IMR-90 (cell line): ENCODE measurements at regions not wholly inside any gene's neighbourhood (a gene's known extent, or its start where the extent isn't known, plus 50 kb on each side); places are given as distances from the start of the nearest gene placed in this dataset.

Experiments
- ATAC-seq: fragments of 200-7000 bp; cut with Tn5 transposase; 2 replicates; pipeline ENCODE4 v1.9.1; 2020; ENCODE audit warnings: low read depth, mild to moderate bottlenecking, moderate library complexity
- BruUV-seq: library from RNA; stranded (reverse); fragments of 400-500 nt; replicated peaks from 2 replicates; lab custom pipeline; 2021; lab: Mats Ljungman, UMichigan
- CTCF ChIA-PET: fragments of 300-600 bp; formaldehyde crosslinking; extraction: SDS; loops from one replicate; lab custom pipeline; 2021; ENCODE audit warnings: antibody characterized with exemption; lab: Yijun Ruan, JAX
- POLR2A ChIA-PET: fragments of 300-600 bp; sonication (Branson Sonifier 250); formaldehyde crosslinking; loops from one replicate; lab custom pipeline; 2022; ENCODE audit warnings: antibody characterized with exemption; ENCODE audit not compliant: unreplicated experiment; lab: Charles Lee
- DNase-seq: peaks from one replicate; pipeline ENCODE4 v3.0.0; 2013
- H2AFZ ChIP-seq: replicated peaks from 2 replicates; pipeline ENCODE3; 2013; ENCODE audit warnings: low read length, mild to moderate bottlenecking; ENCODE audit not compliant: poor library complexity
- H2AK5ac ChIP-seq: 2 replicates; pipeline ENCODE4 v1.6.1; 2013; ENCODE audit warnings: low read depth, low read length, inconsistent platforms
- H2AK9ac ChIP-seq: replicated peaks from 2 replicates; pipeline ENCODE3; 2013; ENCODE audit warnings: mild to moderate bottlenecking, low read depth, low read length, moderate library complexity; ENCODE audit not compliant: poor library complexity
- H2BK120ac ChIP-seq: 2 replicates; pipeline ENCODE4 v1.6.1; 2013; ENCODE audit warnings: low read depth, low read length, inconsistent platforms
- H2BK15ac ChIP-seq: 3 replicates; pipeline ENCODE4 v1.6.1; 2013; ENCODE audit warnings: low read depth, low read length, inconsistent platforms
- H2BK20ac ChIP-seq: 2 replicates; pipeline ENCODE4 v1.6.1; 2013; ENCODE audit warnings: low read depth, mild to moderate bottlenecking, inconsistent platforms, low read length, moderate library complexity
- H2BK5ac ChIP-seq: 2 replicates; pipeline ENCODE4 v1.6.1; 2013; ENCODE audit warnings: mild to moderate bottlenecking, low read depth, low read length, inconsistent platforms; ENCODE audit not compliant: poor library complexity, severe bottlenecking
- H3K14ac ChIP-seq: replicated peaks from 2 replicates; pipeline ENCODE4 v1.6.1; 2013; ENCODE audit warnings: low read depth, low read length, inconsistent platforms
- H3K18ac ChIP-seq: 2 replicates; pipeline ENCODE4 v1.6.1; 2013; ENCODE audit warnings: low read depth, low read length, control low read depth
- H3K23ac ChIP-seq: 2 replicates; pipeline ENCODE4 v1.6.1; 2013; ENCODE audit warnings: low read depth, low read length, inconsistent platforms
- H3K27ac ChIP-seq: 2 replicates; pipeline ENCODE4 v1.5.1; 2013; ENCODE audit warnings: mild to moderate bottlenecking, control low read depth, low read length; ENCODE audit not compliant: insufficient read depth
- H3K27me3 ChIP-seq: 2 replicates; pipeline ENCODE4 v1.6.1; 2013; ENCODE audit warnings: low read length; ENCODE audit not compliant: control insufficient read depth, insufficient read depth
- H3K36me3 ChIP-seq: 2 replicates; pipeline ENCODE4 v1.6.1; 2013; ENCODE audit warnings: low read length, mixed read lengths; ENCODE audit not compliant: control insufficient read depth, insufficient read depth
- H3K4ac ChIP-seq: 2 replicates; pipeline ENCODE4 v1.6.1; 2013; ENCODE audit warnings: low read depth, low read length, inconsistent platforms
- H3K4me1 ChIP-seq: 2 replicates; pipeline ENCODE4 v1.6.1; 2013; ENCODE audit warnings: low read length, mixed read lengths; ENCODE audit not compliant: control insufficient read depth, insufficient read depth
- H3K4me2 ChIP-seq: 2 replicates; pipeline ENCODE4 v1.6.1; 2013; ENCODE audit warnings: low read depth, mild to moderate bottlenecking, control low read depth, low read length, moderate library complexity
- H3K4me3 ChIP-seq: 2 replicates; pipeline ENCODE4 v1.5.1; 2013; ENCODE audit warnings: low read depth, mild to moderate bottlenecking, control low read depth, low read length, moderate library complexity; ENCODE audit not compliant: insufficient read depth
- H3K56ac ChIP-seq: 2 replicates; pipeline ENCODE4 v1.6.1; 2013; ENCODE audit warnings: low read length, inconsistent platforms; ENCODE audit not compliant: insufficient read depth; ENCODE audit errors: extremely low read depth
- H3K79me1 ChIP-seq, 2 experiments: 2 replicates each; pipeline ENCODE4 v1.6.1; 2013; ENCODE audit warnings: low read length in 2 of 2, inconsistent platforms in 1 of 2, low read depth in 1 of 2
- H3K9ac ChIP-seq: 2 replicates; pipeline ENCODE4 v1.6.1; 2013; ENCODE audit warnings: low read depth, low read length, control low read depth
- H3K9me1 ChIP-seq: 2 replicates; pipeline ENCODE4 v1.6.1; 2013; ENCODE audit warnings: low read length, inconsistent platforms; ENCODE audit not compliant: insufficient read depth
- H3K9me3 ChIP-seq: 2 replicates; pipeline ENCODE4 v1.6.1; 2013; ENCODE audit warnings: low read length; ENCODE audit not compliant: control insufficient read depth, insufficient read depth
- H4K20me1 ChIP-seq: 2 replicates; pipeline ENCODE4 v1.6.1; 2013; ENCODE audit warnings: low read length, inconsistent platforms; ENCODE audit not compliant: insufficient read depth
- H4K5ac ChIP-seq: 2 replicates; pipeline ENCODE4 v1.6.1; 2013; ENCODE audit warnings: mild to moderate bottlenecking, low read depth, low read length, control low read depth
- H4K8ac ChIP-seq, 2 experiments: 2 replicates each; pipeline ENCODE4 v1.6.1; 2013; ENCODE audit warnings: low read depth in 2 of 2, low read length in 2 of 2, control low read depth in 1 of 2, inconsistent platforms in 1 of 2
- H4K91ac ChIP-seq: 2 replicates; pipeline ENCODE4 v1.6.1; 2013; ENCODE audit warnings: low read depth, low read length, inconsistent platforms; ENCODE audit not compliant: insufficient read depth
- BHLHE40 ChIP-seq: fragments of 150-350 bp; IDR thresholded peaks from 2 replicates; pipeline ENCODE4 v1.6.1; 2016; ENCODE audit warnings: mild to moderate bottlenecking, low read depth, low read length
- CEBPB ChIP-seq: IDR thresholded peaks from 2 replicates; pipeline ENCODE4 v1.6.1; 2012; ENCODE audit warnings: low read depth, low read length, improper control_type of control experiment
- CHD1 ChIP-seq: IDR thresholded peaks from 2 replicates; pipeline ENCODE4 v1.6.1; 2012; ENCODE audit warnings: low read depth, low read length, improper control_type of control experiment
- CTCF ChIP-seq: conservative IDR thresholded peaks from 2 replicates; pipeline ENCODE4 v1.5.1; 2012; ENCODE audit warnings: mild to moderate bottlenecking, low read depth, low read length, improper control_type of control experiment
- ELK1 ChIP-seq: fragments of 150-350 bp; IDR thresholded peaks from 2 replicates; pipeline ENCODE4 v1.6.1; 2016; ENCODE audit warnings: low read depth, mild to moderate bottlenecking, low read length, moderate library complexity, borderline replicate concordance
- FOS ChIP-seq: fragments of 150-350 bp; IDR thresholded peaks from 2 replicates; pipeline ENCODE4 v1.6.1; 2016; ENCODE audit warnings: low read depth, low read length
- MAFK ChIP-seq: IDR thresholded peaks from 2 replicates; pipeline ENCODE4 v1.6.1; 2012; ENCODE audit warnings: low read depth, low read length, improper control_type of control experiment
- MAZ ChIP-seq: IDR thresholded peaks from 2 replicates; pipeline ENCODE4 v1.6.1; 2012; ENCODE audit warnings: low read depth, mild to moderate bottlenecking, low read length, improper control_type of control experiment, moderate library complexity, borderline replicate concordance
- MXI1 ChIP-seq: IDR thresholded peaks from 2 replicates; pipeline ENCODE4 v1.6.1; 2012; ENCODE audit warnings: low read depth, mild to moderate bottlenecking, low read length, moderate library complexity, borderline replicate concordance
- NFE2L2 ChIP-seq: fragments of 150-350 bp; IDR thresholded peaks from 2 replicates; pipeline ENCODE4 v1.6.1; 2016; ENCODE audit warnings: low read depth, mild to moderate bottlenecking, low read length
- POLR2A ChIP-seq: IDR thresholded peaks from 2 replicates; pipeline ENCODE4 v1.6.1; 2012; ENCODE audit warnings: mild to moderate bottlenecking, low read depth, low read length
- RAD21 ChIP-seq: IDR thresholded peaks from 2 replicates; pipeline ENCODE4 v1.6.1; 2012; ENCODE audit warnings: low read length, improper control_type of control experiment
- RCOR1 ChIP-seq: IDR thresholded peaks from 2 replicates; pipeline ENCODE4 v1.6.1; 2012; ENCODE audit warnings: mild to moderate bottlenecking, low read length, improper control_type of control experiment; ENCODE audit not compliant: insufficient replicate concordance
- RFX5 ChIP-seq: IDR thresholded peaks from 2 replicates; pipeline ENCODE4 v1.8.0; 2012; ENCODE audit warnings: low read depth, mild to moderate bottlenecking, low read length, moderate library complexity
- SMC3 ChIP-seq: fragments of 150-350 bp; IDR thresholded peaks from 2 replicates; pipeline ENCODE4 v1.6.1; 2016; ENCODE audit warnings: low read depth, mild to moderate bottlenecking, antibody characterized with exemption, low read length, moderate library complexity
- USF2 ChIP-seq: fragments of 150-350 bp; IDR thresholded peaks from 2 replicates; pipeline ENCODE4 v1.6.1; 2017; ENCODE audit warnings: mild to moderate bottlenecking, antibody characterized with exemption, low read length, low read depth
- WGBS, 2 experiments: methylation state at CpG; one replicate each; pipeline versions ENCODE4 v1.1.5 to v1.1.7; 2013; ENCODE audit warnings: missing lambda C conversion rate in 2 of 2; ENCODE audit not compliant: insufficient read length in 1 of 2; ENCODE audit errors: extremely low coverage in 2 of 2; 5-methylcytosine and 5-hydroxymethylcytosine counted together
- dilution Hi-C: fragments of 300-500 bp; cut with HindIII; formaldehyde crosslinking; loops from one replicate; pipeline ENCODE4 v1.14.3; 2018; ENCODE audit warnings: low sequenced_read_pairs; ENCODE audit not compliant: unreplicated experiment
- in situ Hi-C: fragments of 300-500 bp; cut with MboI; formaldehyde crosslinking; loops from 3 replicates; pipeline ENCODE4 v1.14.3; 2019; ENCODE audit warnings: low sequenced_read_pairs, inconsistent platforms, mixed read lengths
- intact Hi-C: fragments of 100-400 bp; cut with micrococcal nuclease; formaldehyde crosslinking; loops from 2 replicates; pipeline ENCODE4 v1.10.0; 2022

- Histone ChIP-seq H2AK5ac (no peak overlapping the region), H3K9me3 (no peaks in the 10 kb centered on the region), H3K4me3 (no peak overlapping the region), H3K79me1 (no peaks in the 10 kb centered on the region), H4K8ac (no peak overlapping the region), H3K36me3 (no peaks in the 10 kb centered on the region), H2AFZ (no peak overlapping the region), H3K4me1 (no peaks in the 10 kb centered on the region), H3K9ac (no peak overlapping the region), H4K20me1 (no peaks in the 10 kb centered on the region), H3K56ac (no peak overlapping the region), H4K91ac (no peak overlapping the region), H3K14ac (no peak overlapping the region), H2BK120ac (no peak overlapping the region), H3K9me1 (no peaks in the 10 kb centered on the region), H2BK20ac (no peak overlapping the region), H3K4ac (no peak overlapping the region), H2AK9ac (no peak overlapping the region), H2BK15ac (no peak overlapping the region), H4K5ac (no peak overlapping the region), H2BK5ac (no peak overlapping the region), H3K23ac (no peak overlapping the region), H3K27ac (no peak overlapping the region), H3K4me2 (no peak overlapping the region), H3K27me3 (no peaks in the 10 kb centered on the region), H3K18ac (no peak overlapping the region)
- no peak for DNase-seq
- ATAC-seq: no peak
- POLR2A ChIA-PET: no interaction called here
- intact Hi-C loops (no loop called here), dilution Hi-C loops (no loop called here), in situ Hi-C loops (no loop called here)
- TF ChIP-seq SMC3 (no peak), MXI1 (no peak), RFX5 (no peak), BHLHE40 (no peak), RCOR1 (no peak), MAFK (no peak), NFE2L2 (no peak), FOS (no peak), CTCF (no peak), CEBPB (no peak), MAZ (no peak), CHD1 (no peak), POLR2A (no peak), ELK1 (no peak), USF2 (no peak), RAD21 (no peak)
- CTCF ChIA-PET: no interaction called here
- no CpG with 5 or more reads among the region's 1 CpG for WGBS, 2 experiments
- no TSS peak for BruUV-seq
Measured at GRCh38 chr12:61974461-61974860, 285.7 kb upstream of the USP15 start.
